Stimulated activated naive B cell treated with anti-CD40 and anti-IgM and Interleukin-4, amounts not matched to agents 10 μg/mL and 1 μg/mL and 100 μg/mL, for 72 hours (primary cell): ENCODE measurements at regions not wholly inside any gene's neighbourhood (a gene's known extent, or its start where the extent isn't known, plus 50 kb on each side); places are given as distances from the start of the nearest gene placed in this dataset.

Source experiments
- ATAC-seq, 2 donors: fragments of 150-1000 bp; cut with Tn5 transposase; replicated peaks; 2 replicates each; pipeline ENCODE4 v1.10.0; 2021; ENCODE audit warnings: moderate library complexity in 1 of 2
- DNase-seq: peaks from one replicate; pipeline ENCODE4 v3.0.0; 2021
- H3K27ac Mint-ChIP-seq: one replicate; pipeline ENCODE4 v1.8.0; 2022; ENCODE audit warnings: mild to moderate bottlenecking, mixed read lengths
- H3K27me3 Mint-ChIP-seq, 2 donors: one replicate each; pipeline ENCODE4 v1.8.0; 2022; ENCODE audit warnings: mixed read lengths in 2 of 2
- H3K36me3 Mint-ChIP-seq, 2 donors: one replicate each; pipeline ENCODE4 v1.8.0; 2022; ENCODE audit warnings: mixed read lengths in 2 of 2, mild to moderate bottlenecking in 1 of 2
- H3K4me1 Mint-ChIP-seq, 2 donors: one replicate each; pipeline ENCODE4 v1.8.0; 2022; ENCODE audit warnings: mixed read lengths in 2 of 2, mild to moderate bottlenecking in 1 of 2
- H3K4me3 Mint-ChIP-seq, 2 donors: one replicate each; pipeline ENCODE4 v1.8.0; 2022; ENCODE audit warnings: mild to moderate bottlenecking in 2 of 2, mixed read lengths in 2 of 2, moderate library complexity in 1 of 2
- H3K9me3 Mint-ChIP-seq, 2 donors: one replicate each; pipeline ENCODE4 v1.8.0; 2022; ENCODE audit warnings: mixed read lengths in 2 of 2, mild to moderate bottlenecking in 1 of 2

DNA sequence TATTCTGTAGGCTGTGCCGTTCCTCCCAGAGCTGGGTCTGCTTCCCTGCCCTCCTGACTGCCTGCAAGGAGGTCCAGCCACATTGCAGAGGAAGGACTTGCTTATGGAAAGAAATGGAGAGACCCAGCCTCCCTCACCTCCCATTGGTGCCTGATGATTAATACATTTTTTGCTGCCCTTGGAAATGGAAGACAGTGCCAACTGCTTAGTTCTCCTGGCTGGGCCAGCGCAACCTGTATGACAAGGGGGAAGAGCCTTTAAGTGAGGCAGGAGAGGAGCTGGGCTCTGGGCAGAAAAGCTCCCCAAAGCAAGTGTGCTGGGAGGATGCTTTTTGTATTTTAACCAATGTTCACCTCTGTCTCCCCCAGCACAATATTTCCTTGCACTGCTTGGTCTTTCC, 238.5 kb downstream of the SOX9 start:
- Mint-ChIP-seq H3K36me3 (peaks cover 0 to 2% of the 10 kb centered on the region in 2 donors), H3K4me3 (no peak overlapping the region), H3K27me3 (no peaks in the 10 kb centered on the region), H3K27ac (no peak overlapping the region), H3K9me3 (peaks cover 5 to 10% of the 10 kb centered on the region in 2 donors), H3K4me1 (no peaks in the 10 kb centered on the region)
- DNase-seq, result no peak
- no peak for ATAC-seq

DNA sequence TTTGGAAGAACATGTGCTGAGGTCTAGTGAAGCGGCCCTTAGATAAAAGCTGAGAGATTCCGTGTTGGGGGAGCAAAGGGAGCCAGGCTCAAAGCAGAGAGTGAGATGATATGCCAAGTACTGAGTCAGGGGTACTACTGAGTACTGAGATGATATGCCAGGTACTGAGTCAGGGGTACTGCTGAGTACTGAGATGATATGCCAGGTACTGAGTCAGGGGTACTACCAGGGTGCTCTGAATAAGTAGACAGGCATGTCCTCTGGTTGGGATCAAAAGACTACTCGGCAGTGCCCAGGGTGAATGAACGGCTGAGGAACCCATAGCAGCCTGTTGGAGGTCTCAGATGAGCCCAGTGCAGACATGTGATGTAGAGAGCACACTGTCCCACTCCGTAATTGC, 239.0 kb downstream of the SOX9 start:
- Mint-ChIP-seq H3K4me3 (no peak overlapping the region), H3K36me3 (peaks cover 0 to 2% of the 10 kb centered on the region in 2 donors), H3K27me3 (no peaks in the 10 kb centered on the region), H3K4me1 (no peaks in the 10 kb centered on the region), H3K9me3 (peaks cover 5 to 10% of the 10 kb centered on the region in 2 donors), H3K27ac (no peak overlapping the region)
- ATAC-seq (no peak), DNase-seq (no peak)

GRCh38 chr17:72360386-72360940, 239.6 kb downstream of the SOX9 start:
- Mint-ChIP-seq H3K4me1 (no peaks in the 10 kb centered on the region), H3K27ac (no peak overlapping the region), H3K4me3 (no peak overlapping the region), H3K27me3 (no peaks in the 10 kb centered on the region), H3K36me3 (peaks cover 0 to 2% of the 10 kb centered on the region in 2 donors), H3K9me3 (peaks cover 5 to 13% of the 10 kb centered on the region in 2 donors)
- ATAC-seq (no peak), DNase-seq (no peak)

GRCh38 chr17:72361892-72362291, 241.1 kb downstream of the SOX9 start:
- no peak for DNase-seq
- Mint-ChIP-seq H3K27me3 (no peaks in the 10 kb centered on the region), H3K27ac (no peak overlapping the region), H3K4me1 (no peaks in the 10 kb centered on the region), H3K9me3 (peaks cover 5 to 8% of the 10 kb centered on the region in 2 donors), H3K36me3 (no peaks in the 10 kb centered on the region), H3K4me3 (no peak overlapping the region)
- no peak for ATAC-seq

GRCh38 chr17:72362376-72363088, 241.7 kb downstream of the SOX9 start:
- H3K36me3 Mint-ChIP-seq, result no peaks in the 10 kb centered on the region
- H3K9me3 Mint-ChIP-seq, result peaks cover 0 to 7% of the 10 kb centered on the region in 2 donors
- H3K4me3 Mint-ChIP-seq, result no peak overlapping the region
- no peak overlapping the region for H3K27ac Mint-ChIP-seq
- H3K27me3 Mint-ChIP-seq, result no peaks in the 10 kb centered on the region
- DNase-seq (no peak), ATAC-seq (no peak)
- H3K4me1 Mint-ChIP-seq, result no peaks in the 10 kb centered on the region

GRCh38 chr17:72363089-72363610, 242.3 kb downstream of the SOX9 start:
- no peaks in the 10 kb centered on the region for H3K27me3 Mint-ChIP-seq
- no peak overlapping the region for H3K4me3 Mint-ChIP-seq
- no peaks in the 10 kb centered on the region for H3K36me3 Mint-ChIP-seq
- DNase-seq, result no peak
- no peaks in the 10 kb centered on the region for H3K4me1 Mint-ChIP-seq
- ATAC-seq, result no peak
- H3K27ac Mint-ChIP-seq, result no peak overlapping the region
- H3K9me3 Mint-ChIP-seq, result peaks cover 0 to 7% of the 10 kb centered on the region in 2 donors

DNA sequence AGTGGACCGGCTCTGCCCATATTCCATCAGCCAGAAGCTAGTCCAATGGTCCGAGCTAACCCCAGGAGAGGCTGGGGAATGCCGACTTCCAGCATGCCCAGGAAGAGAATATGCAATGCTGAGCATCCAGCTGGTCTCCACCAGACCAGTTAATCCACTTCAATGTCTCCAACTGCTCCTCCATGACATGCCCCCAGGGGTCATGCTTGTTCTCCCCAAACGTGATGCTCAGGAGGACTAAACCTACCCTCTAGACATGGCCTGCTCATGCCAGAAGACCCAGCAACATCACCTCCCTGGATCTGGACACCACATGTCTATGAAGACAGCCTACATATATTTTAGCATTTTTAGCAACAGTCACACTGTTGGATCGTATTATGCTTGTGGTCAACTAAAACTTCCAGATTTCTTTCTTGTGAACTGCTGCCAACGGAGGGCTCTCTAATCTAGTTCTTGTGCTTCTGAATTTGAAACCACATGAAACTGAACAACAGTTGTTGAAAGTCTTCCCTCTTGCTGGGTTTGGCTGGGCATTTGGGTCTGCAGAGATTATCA, 245.1 kb downstream of the SOX9 start:
- no peaks in the 10 kb centered on the region for H3K36me3 Mint-ChIP-seq
- peaks cover 0 to 7% of the 10 kb centered on the region in 2 donors for H3K9me3 Mint-ChIP-seq
- H3K27ac Mint-ChIP-seq, result no peak overlapping the region
- H3K4me1 Mint-ChIP-seq, result no peaks in the 10 kb centered on the region
- H3K27me3 Mint-ChIP-seq, result no peaks in the 10 kb centered on the region
- H3K4me3 Mint-ChIP-seq, result no peak overlapping the region
- ATAC-seq, result no peak
- no peak for DNase-seq

- Mint-ChIP-seq H3K9me3 (peaks cover 0 to 7% of the 10 kb centered on the region in 2 donors), H3K27ac (no peak overlapping the region), H3K27me3 (no peaks in the 10 kb centered on the region), H3K36me3 (no peaks in the 10 kb centered on the region), H3K4me1 (no peaks in the 10 kb centered on the region), H3K4me3 (no peak overlapping the region)
- DNase-seq (no peak), ATAC-seq (no peak)
These were observed 245.8 kb downstream of the SOX9 start for GRCh38 chr17:72366626-72367025.

DNA sequence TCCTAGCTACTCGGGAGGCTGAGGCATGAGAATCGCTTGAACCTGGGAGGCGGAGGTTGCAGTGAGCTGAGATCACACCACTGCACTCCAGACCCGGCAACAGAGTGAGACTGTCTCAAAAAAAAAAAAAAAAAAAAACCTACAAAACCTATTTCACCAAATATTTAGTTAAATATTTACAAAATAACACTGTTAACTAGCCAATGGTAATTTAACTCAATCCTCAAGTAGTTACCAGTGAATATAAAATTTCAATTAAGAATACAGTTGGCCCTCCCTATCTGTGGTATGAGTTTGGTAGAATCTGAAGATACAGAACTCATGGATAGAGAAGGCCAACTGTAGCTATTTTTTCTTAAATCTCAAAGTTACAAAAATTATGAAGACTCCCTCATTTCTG, 247.4 kb downstream of the SOX9 start:
- Mint-ChIP-seq H3K27ac (no peak overlapping the region), H3K4me3 (no peak overlapping the region), H3K36me3 (no peaks in the 10 kb centered on the region), H3K27me3 (no peaks in the 10 kb centered on the region), H3K4me1 (no peaks in the 10 kb centered on the region), H3K9me3 (peaks cover 0 to 9% of the 10 kb centered on the region in 2 donors)
- ATAC-seq (no peak), DNase-seq (no peak)

DNA sequence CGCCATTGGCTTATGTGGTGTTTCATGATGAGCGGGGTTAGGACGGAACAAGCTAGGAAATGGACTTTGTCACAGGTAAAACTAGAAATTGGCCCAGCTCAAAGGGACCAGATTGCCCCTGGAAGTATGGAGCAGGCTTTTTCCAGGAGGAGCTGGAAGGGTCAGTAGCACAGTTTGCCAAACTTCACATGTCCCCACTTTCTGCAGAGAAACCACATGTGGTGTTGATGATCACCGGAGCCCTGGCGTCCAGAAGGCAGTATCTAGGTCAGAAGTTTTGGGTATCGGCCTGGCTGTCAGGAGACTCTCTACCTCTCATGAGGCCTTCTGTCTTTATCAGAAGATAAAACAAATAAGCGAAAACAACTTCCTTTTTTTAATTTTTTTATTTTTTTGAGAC, 248.5 kb downstream of the SOX9 start:
- Mint-ChIP-seq H3K27me3 (no peaks in the 10 kb centered on the region), H3K4me1 (no peaks in the 10 kb centered on the region), H3K27ac (no peak overlapping the region), H3K36me3 (no peaks in the 10 kb centered on the region), H3K4me3 (no peak overlapping the region), H3K9me3 (peaks cover 0 to 10% of the 10 kb centered on the region in 2 donors)
- ATAC-seq, result no peak
- DNase-seq, result no peak

- peaks cover 0 to 6% of the 10 kb centered on the region in 2 donors for H3K9me3 Mint-ChIP-seq
- DNase-seq, result no peak
- ATAC-seq, result no peak
- H3K36me3 Mint-ChIP-seq, result no peaks in the 10 kb centered on the region
- no peak overlapping the region for H3K27ac Mint-ChIP-seq
- H3K4me1 Mint-ChIP-seq, result no peaks in the 10 kb centered on the region
- H3K4me3 Mint-ChIP-seq, result no peak overlapping the region
- no peaks in the 10 kb centered on the region for H3K27me3 Mint-ChIP-seq
These were observed 250.0 kb downstream of the SOX9 start for GRCh38 chr17:72370819-72371218.

GRCh38 chr17:72372185-72372584, 251.4 kb downstream of the SOX9 start:
- no peak overlapping the region for H3K4me3 Mint-ChIP-seq
- ATAC-seq, result peak in 1 of 2 donors; percentile 7

GRCh38 chr17:72373910-72374741, 253.3 kb downstream of the SOX9 start:
- H3K4me1 Mint-ChIP-seq, result no peaks in the 10 kb centered on the region
- H3K36me3 Mint-ChIP-seq, result no peaks in the 10 kb centered on the region
- DNase-seq (no peak), ATAC-seq (no peak)
- no peaks in the 10 kb centered on the region for H3K27me3 Mint-ChIP-seq
- peaks cover 0 to 8% of the 10 kb centered on the region in 2 donors for H3K9me3 Mint-ChIP-seq
- H3K4me3 Mint-ChIP-seq, result no peak overlapping the region
- H3K27ac Mint-ChIP-seq, result no peak overlapping the region

More at GRCh38 chr17:72372185-72372584, 251.4 kb downstream of the SOX9 start:
- Mint-ChIP-seq H3K4me1 (no peaks in the 10 kb centered on the region), H3K36me3 (no peaks in the 10 kb centered on the region), H3K27me3 (no peaks in the 10 kb centered on the region), H3K27ac (no peak overlapping the region), H3K9me3 (peaks cover 0 to 6% of the 10 kb centered on the region in 2 donors)
- DNase-seq, result no peak
